MCF 10A (cell line): ENCODE measurements at regions not wholly inside any gene's neighbourhood (a gene's known extent, or its start where the extent isn't known, plus 50 kb on each side); places are given as distances from the start of the nearest gene placed in this dataset.

Experiments
- BruUV-seq: library from RNA; stranded (reverse); fragments of 400-500 nt; replicated peaks from 2 replicates; lab custom pipeline; 2021; lab: Mats Ljungman, UMichigan
- CTCF ChIA-PET: fragments of 300-600 bp; sonication (Branson Sonifier 250); formaldehyde crosslinking; extraction: SDS; loops from one replicate; lab custom pipeline; 2021; ENCODE audit warnings: antibody characterized with exemption, inconsistent platforms; lab: Yijun Ruan, JAX
- POLR2A ChIA-PET: fragments of 300-600, 350-650 bp; sonication (Branson Sonifier 250); formaldehyde crosslinking; extraction: SDS; loops from one replicate; lab custom pipeline; 2020; ENCODE audit warnings: antibody characterized with exemption, inconsistent platforms; lab: Yijun Ruan, JAX
- DNase-seq: peaks from one replicate; pipeline ENCODE4 v3.0.0-alpha.2; 2018; ENCODE audit not compliant: unreplicated experiment
- H3K27ac Mint-ChIP-seq: one replicate; pipeline ENCODE4 v1.8.0; 2022; ENCODE audit warnings: mild to moderate bottlenecking, low read depth, mixed read lengths; ENCODE audit not compliant: unreplicated experiment
- H3K27me3 Mint-ChIP-seq: one replicate; pipeline ENCODE4 v1.8.0; 2022; ENCODE audit warnings: mixed read lengths; ENCODE audit not compliant: insufficient read depth, unreplicated experiment
- H3K36me3 Mint-ChIP-seq: one replicate; pipeline ENCODE4 v1.8.0; 2022; ENCODE audit warnings: mild to moderate bottlenecking, moderate library complexity, mixed read lengths; ENCODE audit not compliant: insufficient read depth, unreplicated experiment
- H3K4me1 Mint-ChIP-seq: one replicate; pipeline ENCODE4 v1.8.0; 2022; ENCODE audit warnings: mixed read lengths; ENCODE audit not compliant: insufficient read depth, unreplicated experiment
- H3K4me3 Mint-ChIP-seq: one replicate; pipeline ENCODE4 v1.8.0; 2022; ENCODE audit warnings: mild to moderate bottlenecking, moderate library complexity, mixed read lengths; ENCODE audit not compliant: unreplicated experiment
- H3K9me3 Mint-ChIP-seq: one replicate; pipeline ENCODE4 v1.8.0; 2022; ENCODE audit warnings: mixed read lengths; ENCODE audit not compliant: unreplicated experiment
- CTCF ChIP-seq: fragments of 200-600 bp; IDR thresholded peaks from one replicate; pipeline ENCODE4 v1.8.0; 2022; ENCODE audit warnings: antibody characterized with exemption, mild to moderate bottlenecking; ENCODE audit not compliant: unreplicated experiment
- intact Hi-C: fragments of 100-400 bp; cut with micrococcal nuclease; formaldehyde crosslinking; loops from 2 replicates; pipeline ENCODE4 v1.14.1; 2022

- no peak for TF ChIP-seq CTCF
- Mint-ChIP-seq H3K4me3 (no peak overlapping the region), H3K27me3 (peaks cover 58% of the 10 kb centered on the region), H3K36me3 (no peaks in the 10 kb centered on the region), H3K4me1 (no peaks in the 10 kb centered on the region), H3K9me3 (no peaks in the 10 kb centered on the region), H3K27ac (no peak overlapping the region)
- no peak for DNase-seq
- BruUV-seq, result no TSS peak
- POLR2A ChIA-PET, result interaction anchor here (0.6 to 1.2 kb wide), 3 partner anchors 38 to 141 kb away, joined by 3 to 4 read pairs (median 3); no protein-coding TSS in a partner anchor
- CTCF ChIA-PET, result interaction anchor here (0.6 to 0.8 kb wide), 2 partner anchors 309 to 1372 kb away, joined by 3 read pairs; no protein-coding TSS in a partner anchor
- intact Hi-C loops, result no loop called here
These were observed 125.1 kb upstream of the RAB11FIP2 start for GRCh38 chr10:118171861-118172260.

- H3K4me3 Mint-ChIP-seq, result no peak overlapping the region
- DNase-seq, result no peak
- no peak overlapping the region for H3K27ac Mint-ChIP-seq
- POLR2A ChIA-PET, result interaction anchor here (0.6 to 1.2 kb wide), 2 partner anchors 10 to 38 kb away, joined by 3 read pairs; no protein-coding TSS in a partner anchor
- no peaks in the 10 kb centered on the region for H3K4me1 Mint-ChIP-seq
- intact Hi-C loops, result no loop called here
- H3K27me3 Mint-ChIP-seq, result peaks cover 23% of the 10 kb centered on the region
- no peaks in the 10 kb centered on the region for H3K36me3 Mint-ChIP-seq
- no TSS peak for BruUV-seq
- CTCF ChIA-PET, result no interaction called here
- TF ChIP-seq CTCF, result no peak
- H3K9me3 Mint-ChIP-seq, result no peaks in the 10 kb centered on the region
These were observed 120.4 kb upstream of the RAB11FIP2 start for GRCh38 chr10:118167056-118167700.

- no peak for TF ChIP-seq CTCF
- intact Hi-C loops, result no loop called here
- Mint-ChIP-seq H3K27me3 (no peaks in the 10 kb centered on the region), H3K4me1 (no peaks in the 10 kb centered on the region), H3K9me3 (no peaks in the 10 kb centered on the region), H3K36me3 (no peaks in the 10 kb centered on the region), H3K27ac (no peak overlapping the region), H3K4me3 (no peak overlapping the region)
- POLR2A ChIA-PET, result interaction anchor here (1.0 kb wide), 1 partner anchor 40 kb away, joined by 3 read pairs; no protein-coding TSS in a partner anchor
- CTCF ChIA-PET, result interaction anchor here (1.1 to 1.2 kb wide), 2 partner anchors 12 to 77 kb away, joined by 3 to 4 read pairs; no protein-coding TSS in a partner anchor
- BruUV-seq, result no TSS peak
- peak; percentile 16 for DNase-seq
These were observed 116.5 kb upstream of the RAB11FIP2 start for GRCh38 chr10:118163217-118163616.

GRCh38 chr10:118161461-118162246, 114.9 kb upstream of the RAB11FIP2 start:
- H3K36me3 Mint-ChIP-seq, result no peaks in the 10 kb centered on the region
- no peaks in the 10 kb centered on the region for H3K9me3 Mint-ChIP-seq
- H3K4me3 Mint-ChIP-seq, result no peak overlapping the region
- TF ChIP-seq CTCF, result no peak
- no peak for DNase-seq
- intact Hi-C loops, result no loop called here
- no peaks in the 10 kb centered on the region for H3K4me1 Mint-ChIP-seq
- BruUV-seq, result no TSS peak
- ChIA-PET CTCF (no interaction called here), POLR2A (no interaction called here)
- H3K27ac Mint-ChIP-seq, result no peak overlapping the region
- H3K27me3 Mint-ChIP-seq, result no peaks in the 10 kb centered on the region
